DMS153 treated with DMSO at 0.1 percent for 48 hours (cell line): ENCODE measurements at regions not wholly inside any gene's neighbourhood (a gene's known extent, or its start where the extent isn't known, plus 50 kb on each side); places are given as distances from the start of the nearest gene placed in this dataset.

ENCODE experiments used
- DNase-seq: peaks from one replicate; lab custom pipeline; 2025; ENCODE audit not compliant: unreplicated experiment; lab: John Stamatoyannopoulos, UW

GRCh38 chr3:170784406-170784805, 85.6 kb downstream of the RPL22L1 start:
- no peak for DNase-seq

- DNase-seq: no peak
Observed at GRCh38 chr3:170780955-170781354, 89.0 kb downstream of the RPL22L1 start.

GRCh38 chr3:170780471-170780870, 89.5 kb downstream of the RPL22L1 start:
- no peak for DNase-seq

DNA sequence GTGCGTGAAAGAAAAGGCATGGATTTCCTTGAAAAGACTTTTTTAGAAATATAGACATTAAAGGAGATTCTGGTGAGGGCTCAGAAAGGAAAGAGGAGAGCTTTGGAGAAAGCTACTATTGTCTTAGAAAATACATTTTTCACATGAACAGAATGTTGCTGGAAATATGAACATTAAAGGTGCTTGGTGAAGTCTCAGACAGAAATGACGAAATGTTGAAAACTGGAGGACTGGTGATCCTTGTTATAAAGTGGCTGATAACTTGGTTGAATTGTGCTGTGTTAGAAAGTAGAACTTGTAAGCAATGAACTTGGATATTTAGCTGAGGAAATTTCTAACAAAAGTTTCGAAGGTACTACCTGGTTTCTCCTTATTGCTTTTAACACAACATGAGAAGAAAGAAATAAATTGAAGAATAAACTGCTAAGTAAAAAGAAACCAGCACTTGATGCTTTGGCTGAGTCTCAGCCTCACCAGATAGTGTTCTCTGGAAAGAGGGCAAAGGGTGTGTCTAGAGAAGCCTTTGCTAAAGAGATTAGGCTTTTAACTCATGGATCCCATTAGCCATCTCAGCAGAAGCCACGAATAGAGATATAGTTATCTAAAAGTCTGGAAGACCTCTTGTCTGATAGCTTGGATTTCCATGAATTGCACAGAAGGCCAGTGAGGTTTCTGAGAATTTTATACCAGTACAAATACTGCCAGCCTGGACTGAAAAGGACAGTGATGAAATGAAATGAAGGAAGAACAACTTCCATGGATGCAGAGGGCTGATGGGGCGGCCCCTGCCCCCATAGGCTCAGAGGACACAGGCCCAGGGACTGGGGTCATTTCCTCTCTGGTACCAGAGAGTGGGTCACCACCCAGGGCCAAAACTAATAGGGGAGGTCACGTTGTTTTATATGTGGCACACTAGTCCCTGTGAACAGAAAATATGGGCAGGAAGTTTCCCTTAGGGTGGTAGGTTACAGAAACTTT, 91.5 kb downstream of the RPL22L1 start:
- no peak for DNase-seq

DNA sequence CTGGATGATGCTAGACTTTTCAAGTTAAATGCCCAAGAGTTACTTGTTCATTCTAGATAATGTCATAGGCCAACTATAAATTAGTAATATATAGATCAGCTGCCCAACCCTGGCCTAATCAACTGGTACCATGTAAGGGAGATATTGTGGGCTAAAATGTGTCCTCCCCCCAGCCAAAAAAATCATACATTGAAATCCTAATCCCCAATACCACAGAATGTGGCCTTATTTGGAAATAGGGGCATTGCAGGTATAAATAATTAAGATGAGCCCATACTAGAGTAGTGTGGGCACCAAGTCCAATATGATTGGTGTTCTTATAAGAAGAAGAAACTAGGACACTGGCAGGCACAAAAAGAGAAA, 92.5 kb downstream of the RPL22L1 start:
- DNase-seq: no peak

GRCh38 chr3:170776887-170777563, 93.0 kb downstream of the RPL22L1 start:
- DNase-seq: no peak

DNA sequence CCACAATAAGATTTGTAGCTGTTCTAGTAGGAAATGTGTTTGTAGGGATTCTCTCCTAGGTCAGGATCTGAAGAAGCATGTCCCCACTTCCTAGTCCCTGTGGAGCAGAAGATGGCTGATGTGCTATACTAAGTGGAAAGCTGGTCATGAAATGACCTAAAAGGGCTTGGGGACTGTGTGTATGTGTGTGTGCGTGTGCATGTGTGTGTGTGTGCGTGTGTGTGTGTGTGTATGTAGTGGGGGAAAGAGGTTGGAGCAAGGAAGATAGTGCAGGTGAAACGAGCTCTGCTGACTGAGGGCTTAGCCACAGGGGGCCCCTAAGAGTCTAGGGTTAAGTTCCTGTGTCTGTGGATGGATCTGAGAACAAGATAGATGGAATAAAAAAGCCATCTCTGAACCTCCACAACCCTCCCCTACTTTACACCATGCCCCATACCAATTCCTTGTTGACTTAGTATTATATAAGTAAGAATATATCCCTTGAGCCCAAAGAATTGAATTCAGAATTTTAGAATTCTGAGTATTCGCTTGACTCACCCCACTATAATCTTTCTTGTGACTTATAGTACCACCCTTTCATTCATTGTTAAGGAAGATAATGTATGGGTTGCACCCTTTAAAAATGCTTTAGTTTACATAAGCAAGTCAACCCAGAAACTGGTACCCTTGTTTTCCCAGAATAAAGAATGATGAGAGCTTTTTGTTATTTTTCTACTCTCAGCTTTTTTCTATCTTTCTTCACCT, 96.1 kb downstream of the RPL22L1 start:
- DNase-seq: no peak

DNA sequence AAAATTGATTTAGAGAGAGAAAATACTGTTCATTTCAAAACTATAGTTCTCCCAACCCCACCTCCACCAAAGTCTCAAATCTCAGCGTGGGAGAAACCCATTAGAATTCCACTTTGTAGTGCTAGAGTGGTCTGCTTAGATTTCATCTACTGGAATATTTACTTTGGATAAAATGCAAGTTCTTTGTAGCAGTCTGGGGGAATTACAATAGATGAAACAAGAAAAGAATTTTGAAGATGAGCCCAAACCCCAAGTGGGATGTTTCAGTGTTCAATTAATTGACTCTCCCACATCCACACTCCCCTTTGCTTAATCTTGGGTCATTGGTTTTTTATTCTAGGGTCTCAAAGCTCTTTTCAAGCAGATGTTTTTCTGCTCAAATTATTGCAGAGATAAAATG, 97.8 kb downstream of the RPL22L1 start:
- DNase-seq: no peak

DNA sequence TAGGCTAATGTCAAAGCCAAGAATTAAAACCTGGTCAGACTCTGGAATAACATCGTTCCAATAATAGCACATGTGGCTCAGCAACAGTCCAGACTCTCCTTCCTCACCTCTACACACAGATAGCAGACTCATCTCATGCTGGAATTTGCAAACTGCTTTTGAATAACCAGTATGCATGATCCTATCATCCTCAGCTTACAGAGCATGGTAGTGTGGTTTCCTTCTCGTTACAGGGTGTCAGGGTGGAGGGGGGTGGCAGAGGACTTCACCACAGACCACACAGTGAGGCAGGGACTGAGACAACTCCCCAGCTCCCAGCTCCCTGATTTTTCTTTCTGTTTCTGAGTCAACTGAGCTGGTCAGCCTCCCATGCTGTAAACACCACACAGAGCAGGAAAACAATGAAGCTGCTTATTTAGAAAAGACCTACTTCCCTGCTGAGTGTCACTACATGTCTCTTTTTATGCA, 101.6 kb downstream of the RPL22L1 start:
- no peak for DNase-seq

DNA sequence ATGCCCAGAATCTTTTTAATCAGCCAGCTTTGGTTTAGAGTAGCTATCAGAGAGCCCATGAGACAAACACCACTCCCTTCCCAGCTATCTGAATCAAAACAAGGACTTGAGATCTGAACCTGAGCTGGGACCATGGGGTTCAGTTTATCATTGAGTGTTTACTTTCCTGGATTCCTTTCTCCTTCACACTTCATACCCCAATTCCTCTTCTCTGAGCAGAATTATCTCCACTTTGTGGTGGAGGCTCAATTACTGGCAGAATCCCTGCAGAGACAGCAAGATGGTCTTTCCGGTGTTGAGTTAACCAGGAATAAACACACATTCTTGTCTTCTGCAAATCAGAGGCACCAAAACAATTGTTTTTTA, 102.4 kb downstream of the RPL22L1 start:
- no peak for DNase-seq

DNA sequence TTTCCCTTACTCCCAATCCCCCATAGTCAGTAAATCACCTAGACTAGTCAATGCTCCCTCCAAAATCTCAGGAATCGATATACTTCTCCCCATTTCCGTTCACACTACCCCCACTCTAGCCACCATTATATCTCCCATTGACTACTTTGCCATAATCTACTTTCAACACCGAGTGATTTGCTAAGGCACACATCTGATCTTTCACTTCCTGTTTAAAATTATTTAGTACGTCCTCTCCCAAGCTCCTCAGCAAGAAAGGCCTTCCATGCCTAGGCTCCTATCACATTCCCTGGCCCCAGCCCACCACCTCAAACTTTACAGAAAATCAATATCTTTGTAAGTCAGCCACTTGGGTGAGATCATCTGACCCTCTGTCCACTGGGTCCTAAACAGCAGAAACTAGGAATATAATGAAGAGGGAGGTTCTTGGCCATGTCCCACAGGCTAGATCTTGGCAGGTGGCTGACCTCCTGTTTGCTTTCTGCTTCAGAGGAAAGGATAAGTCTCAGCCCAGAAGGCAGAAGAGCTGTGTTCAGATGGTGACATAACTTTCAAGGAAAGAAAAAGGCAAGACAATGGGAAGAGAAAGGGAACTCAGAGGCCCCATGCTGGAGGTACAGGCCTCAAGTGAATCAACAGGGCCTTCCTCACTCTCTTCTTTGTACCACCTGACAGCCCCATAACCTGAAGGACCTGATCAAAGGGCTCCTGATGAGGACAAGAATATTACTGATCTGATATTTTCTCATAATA, 103.0 kb downstream of the RPL22L1 start:
- DNase-seq: no peak

DNA sequence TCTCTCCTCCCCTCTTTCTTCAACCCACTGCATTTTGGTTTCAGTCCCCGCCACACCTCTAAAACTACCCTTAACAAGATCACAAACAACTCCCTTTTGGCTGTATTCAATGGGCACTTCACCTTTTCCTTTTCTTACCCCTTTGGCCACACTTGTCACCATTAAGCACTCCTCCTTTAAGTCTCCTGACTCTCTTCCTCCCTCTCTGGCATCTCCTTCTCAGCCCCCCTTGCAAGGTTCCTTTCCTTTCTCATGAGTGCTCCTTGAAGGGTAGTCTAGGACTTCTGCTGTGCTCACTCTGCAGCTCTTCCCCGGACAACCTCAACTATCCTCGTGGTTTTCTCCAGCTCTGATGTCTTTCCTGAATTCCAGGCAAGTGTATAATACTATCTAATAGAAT, 103.7 kb downstream of the RPL22L1 start:
- no peak for DNase-seq

DNA sequence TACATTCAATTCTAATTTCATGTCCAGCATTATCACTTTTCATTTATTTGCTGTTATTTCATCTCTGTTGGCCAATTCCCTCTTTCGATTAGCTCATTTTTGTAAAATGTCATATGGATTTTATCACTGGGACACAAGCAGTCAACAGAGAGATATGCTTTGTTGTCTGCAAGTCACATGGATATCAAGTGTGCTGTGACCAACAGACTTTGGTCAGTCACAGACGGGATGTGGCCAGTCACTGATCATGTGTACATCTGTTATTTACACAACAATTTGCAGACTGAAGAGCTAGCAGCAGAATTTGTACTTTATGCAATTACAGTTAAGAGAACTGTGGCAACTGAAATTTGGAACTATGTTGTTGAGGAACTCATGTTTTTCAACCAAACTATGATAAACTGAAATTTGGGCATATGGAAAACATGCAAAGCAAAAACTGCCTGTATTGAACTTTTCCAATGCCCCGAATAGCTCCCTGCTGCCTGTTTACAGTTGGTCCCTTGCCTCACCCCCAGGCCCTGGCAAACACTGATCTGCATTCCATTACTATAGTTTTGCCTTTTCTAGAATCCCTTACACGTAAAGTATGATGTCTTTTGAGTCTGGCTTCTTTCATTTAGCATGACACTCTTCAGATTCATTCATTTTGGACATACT, 104.4 kb downstream of the RPL22L1 start:
- DNase-seq: no peak

GRCh38 chr3:170764017-170764416, 106.0 kb downstream of the RPL22L1 start:
- no peak for DNase-seq

- no peak for DNase-seq
Observed at GRCh38 chr3:170762064-170762463, 107.9 kb downstream of the RPL22L1 start.

DNA sequence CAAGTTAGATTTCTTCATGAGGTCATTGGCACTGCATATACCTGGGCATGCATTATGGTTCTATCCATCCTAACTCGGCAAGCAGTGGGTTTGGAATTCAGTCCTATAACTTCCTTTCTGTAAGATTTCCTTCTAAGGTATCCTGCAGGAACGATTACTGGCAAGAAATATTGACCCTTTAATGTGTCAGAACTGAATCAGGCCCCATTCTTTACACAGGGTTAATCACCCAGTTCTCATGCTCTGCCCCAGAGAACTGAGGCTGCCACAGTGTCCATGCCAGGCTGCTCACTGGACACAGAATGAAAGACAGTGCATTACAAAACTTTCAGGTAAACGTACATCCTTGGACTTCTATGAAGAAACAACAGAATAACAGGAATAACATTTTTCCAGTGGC, 108.9 kb downstream of the RPL22L1 start:
- no peak for DNase-seq

GRCh38 chr3:170760174-170760526, 109.8 kb downstream of the RPL22L1 start:
- DNase-seq: no peak

GRCh38 chr3:170759511-170760173, 110.4 kb downstream of the RPL22L1 start:
- DNase-seq: no peak

DNA sequence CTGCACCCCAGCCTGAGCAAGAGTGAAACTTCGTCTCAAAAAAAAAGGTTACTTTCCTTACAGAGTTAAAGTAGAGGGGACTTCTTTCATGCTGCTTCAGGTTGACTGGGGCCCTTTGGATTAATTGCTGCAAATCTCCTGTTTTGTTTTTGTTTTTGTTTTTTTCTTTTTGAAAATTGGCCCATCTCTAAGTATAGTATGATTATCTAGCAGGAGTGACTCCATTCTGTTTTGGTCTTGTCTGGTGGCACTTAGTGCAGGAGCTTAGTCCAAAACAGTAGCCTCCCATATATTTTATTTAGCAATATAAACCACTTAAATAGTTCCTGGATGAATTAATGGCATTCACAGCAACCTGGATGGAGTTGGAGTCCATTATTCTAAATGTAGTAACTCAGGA, 113.0 kb downstream of the RPL22L1 start:
- no peak for DNase-seq

GRCh38 chr3:170754311-170754693, 115.7 kb downstream of the RPL22L1 start:
- no peak for DNase-seq
